Cardiac fibroblast (primary cell): ENCODE measurements at regions not wholly inside any gene's neighbourhood (a gene's known extent, or its start where the extent isn't known, plus 50 kb on each side); places are given as distances from the start of the nearest gene placed in this dataset.
A peak's percentile ranks its signal among the peaks of the same experiment; 100 is the strongest.
"Not testable (repeated sequence)": the region's sequence is repeated elsewhere in the genome, so short reads cannot be mapped to it uniquely, and the experiment has no call there.

Source experiments
- DNase-seq, 2 donors: peaks; one replicate each; pipeline versions ENCODE4 v3.0.0 to v3.0.0-alpha.2; 2010; ENCODE audit warnings: low read depth in 2 of 2
- H3K4me3 ChIP-seq, 2 donors: replicated peaks in 1 of 2; 1 replicate in 1 of 2; 2 replicates in 1 of 2; pipeline ENCODE4 v1.5.1; 2011; ENCODE audit warnings: low read depth in 2 of 2, low read length in 2 of 2, mild to moderate bottlenecking in 2 of 2, moderate library complexity in 1 of 2
- TF ChIP-seq, protein P1 (sequence below): IDR thresholded peaks from one replicate; pipeline ENCODE4 v1.5.1; 2011; ENCODE audit warnings: low read depth, mild to moderate bottlenecking, low read length, inconsistent platforms

DNA sequence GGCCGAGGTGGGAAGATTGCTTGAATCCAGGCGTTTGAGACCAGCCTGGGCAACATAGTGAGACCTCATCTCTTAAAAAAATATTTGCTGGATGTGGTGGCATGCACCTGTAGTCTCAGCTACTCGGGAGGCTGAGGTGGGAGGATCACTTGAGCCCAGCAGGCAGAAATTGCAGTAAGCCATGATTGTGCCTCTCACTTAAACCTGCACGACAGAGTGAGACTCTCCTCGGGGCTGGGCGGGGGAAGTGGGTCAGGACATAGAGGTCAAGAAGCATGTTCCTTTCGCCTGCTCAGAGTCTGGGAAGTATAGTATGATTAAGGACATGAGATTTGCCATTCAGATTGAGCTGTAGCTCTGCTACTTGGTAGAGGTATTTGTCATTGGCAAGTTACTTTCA is 52.3 kb downstream of the SEPTIN7 start:
- DNase-seq, H3K4me3 ChIP-seq: not testable (repeated sequence)

GRCh38 chr7:35854311-35854710 is 53.5 kb downstream of the SEPTIN7 start:
- H3K4me3 ChIP-seq, result no peak overlapping the region
- TF ChIP-seq, protein P1, sequence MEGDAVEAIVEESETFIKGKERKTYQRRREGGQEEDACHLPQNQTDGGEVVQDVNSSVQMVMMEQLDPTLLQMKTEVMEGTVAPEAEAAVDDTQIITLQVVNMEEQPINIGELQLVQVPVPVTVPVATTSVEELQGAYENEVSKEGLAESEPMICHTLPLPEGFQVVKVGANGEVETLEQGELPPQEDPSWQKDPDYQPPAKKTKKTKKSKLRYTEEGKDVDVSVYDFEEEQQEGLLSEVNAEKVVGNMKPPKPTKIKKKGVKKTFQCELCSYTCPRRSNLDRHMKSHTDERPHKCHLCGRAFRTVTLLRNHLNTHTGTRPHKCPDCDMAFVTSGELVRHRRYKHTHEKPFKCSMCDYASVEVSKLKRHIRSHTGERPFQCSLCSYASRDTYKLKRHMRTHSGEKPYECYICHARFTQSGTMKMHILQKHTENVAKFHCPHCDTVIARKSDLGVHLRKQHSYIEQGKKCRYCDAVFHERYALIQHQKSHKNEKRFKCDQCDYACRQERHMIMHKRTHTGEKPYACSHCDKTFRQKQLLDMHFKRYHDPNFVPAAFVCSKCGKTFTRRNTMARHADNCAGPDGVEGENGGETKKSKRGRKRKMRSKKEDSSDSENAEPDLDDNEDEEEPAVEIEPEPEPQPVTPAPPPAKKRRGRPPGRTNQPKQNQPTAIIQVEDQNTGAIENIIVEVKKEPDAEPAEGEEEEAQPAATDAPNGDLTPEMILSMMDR, result no peak
- DNase-seq, result no peak

- TF ChIP-seq, protein P1, result no peak
- no peak for DNase-seq
- no peak overlapping the region for H3K4me3 ChIP-seq
Measured at GRCh38 chr7:35856175-35856574, 55.3 kb downstream of the SEPTIN7 start.

DNA sequence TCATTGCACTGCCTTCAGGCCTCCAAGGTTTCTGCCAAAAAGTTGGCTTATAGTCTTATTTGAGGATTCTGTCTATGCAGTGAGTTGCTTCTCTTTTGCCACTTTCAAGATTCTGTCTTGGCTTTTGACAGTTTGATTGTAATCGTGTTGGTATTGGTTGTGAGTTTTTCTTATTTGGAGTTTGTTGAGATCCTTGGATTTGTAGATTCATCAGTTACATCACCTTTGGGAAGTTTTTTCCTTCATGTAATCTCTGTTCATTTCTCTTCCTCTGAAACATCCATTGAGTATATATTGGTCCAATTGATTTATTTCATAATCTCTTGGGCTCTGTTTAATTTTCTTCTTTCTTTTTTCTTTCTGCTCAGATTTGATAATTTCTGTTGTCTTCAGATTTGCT is 59.8 kb downstream of the SEPTIN7 start:
- TF ChIP-seq, protein P1, result no peak
- no peak overlapping the region for H3K4me3 ChIP-seq
- no peak for DNase-seq

- no peak for DNase-seq
- TF ChIP-seq, protein P1, result no peak
- H3K4me3 ChIP-seq, result no peak overlapping the region
Measured at GRCh38 chr7:35865287-35865686, 64.4 kb downstream of the SEPTIN7 start.

GRCh38 chr7:35866186-35866585 is 65.3 kb downstream of the SEPTIN7 start:
- no peak overlapping the region for H3K4me3 ChIP-seq
- TF ChIP-seq, protein P1, result no peak
- DNase-seq, result no peak

DNA sequence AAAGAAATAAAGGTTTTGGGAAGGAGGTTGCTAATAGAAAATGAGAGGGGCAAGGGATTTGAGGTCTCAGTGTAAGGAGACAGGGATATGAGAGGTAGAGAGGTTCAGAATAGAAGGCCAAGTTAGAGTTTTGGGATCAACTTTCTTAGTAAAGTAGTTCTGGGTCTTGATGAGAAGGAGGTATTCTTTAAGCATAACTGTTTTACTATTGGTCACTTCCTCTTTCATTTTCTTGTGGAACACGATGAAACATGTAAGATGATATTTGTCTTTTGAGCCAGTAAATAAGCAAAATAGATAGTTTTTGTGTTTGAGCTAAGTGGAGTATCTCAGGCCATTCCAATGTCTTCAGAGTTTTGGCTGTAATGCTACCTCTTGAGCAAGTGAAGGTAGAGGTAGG is 68.3 kb downstream of the SEPTIN7 start:
- not testable (repeated sequence) for H3K4me3 ChIP-seq
- DNase-seq, result peak in 1 of 2 donors; percentile 31

- TF ChIP-seq, protein P1, result no peak
- no peak overlapping the region for H3K4me3 ChIP-seq
- peak; percentile 41 to 90 for DNase-seq
Measured at GRCh38 chr7:35869810-35870209, 69.0 kb downstream of the SEPTIN7 start.
